Ovary (tissue), 7 donors: ENCODE measurements at regions not wholly inside any gene's neighbourhood (a gene's known extent, or its start where the extent isn't known, plus 50 kb on each side); places are given as distances from the start of the nearest gene placed in this dataset.

ENCODE experiments used
- DNase-seq, 5 donors: peaks; one replicate each; pipeline ENCODE4 v3.0.0-alpha.2; 2019 to 2020
- H3K27ac ChIP-seq, 2 donors: fragments of 200-600 bp; one replicate each; pipeline versions ENCODE4 v1.5.1 to v1.8.0; 2019 to 2022
- H3K27me3 ChIP-seq: fragments of 200-600 bp; one replicate; pipeline ENCODE4 v1.8.0; 2022
- H3K36me3 ChIP-seq: fragments of 200-600 bp; sonication (generic); one replicate; pipeline ENCODE4 v1.5.1; 2019
- H3K4me1 ChIP-seq: one replicate; pipeline ENCODE4 v1.8.1; 2013; ENCODE audit warnings: mild to moderate bottlenecking, moderate library complexity; ENCODE audit not compliant: insufficient read depth
- H3K4me3 ChIP-seq: fragments of 200-600 bp; sonication (generic); one replicate; pipeline ENCODE4 v1.5.1; 2017
- H3K9me3 ChIP-seq, 2 donors: fragments of 200-600 bp in 1 of 2; sonication (generic) in 1 of 2; one replicate each; pipeline versions ENCODE4 v1.5.1 to v1.8.1; 2013 to 2019; ENCODE audit warnings: mild to moderate bottlenecking in 1 of 2, moderate library complexity in 1 of 2
- EP300 ChIP-seq: sonication (generic); formaldehyde crosslinking; IDR thresholded peaks from one replicate; pipeline ENCODE4 v1.6.1; 2017; ENCODE audit warnings: antibody characterized with exemption
- POLR2A ChIP-seq: fragments of 450-650 bp; IDR thresholded peaks from one replicate; pipeline ENCODE4 v1.6.1; 2017; ENCODE audit warnings: antibody characterized with exemption, mild to moderate bottlenecking, moderate library complexity
- WGBS, 3 donors: extraction: QIAGEN DNeasy Blood & Tissue Kit in 1 of 3; methylation state at CpG; one replicate each; pipeline versions ENCODE4 v1.1.5 to v1.1.7; 2013 to 2017; 5-methylcytosine and 5-hydroxymethylcytosine counted together
- intact Hi-C, 4 donors: fragments of 100-400 bp; cut with DNase I; formaldehyde crosslinking; loops; one replicate each; pipeline versions ENCODE4 v1.11.0 to v1.15.1; 2022 to 2023
- TF ChIP-seq, protein P1 (sequence below), 3 donors: fragments of 450-650 bp in 2 of 3; fragments of 200-600 bp in 1 of 3; IDR thresholded peaks; one replicate each; pipeline versions ENCODE4 v1.5.1 to v1.8.0; 2016 to 2022; ENCODE audit warnings: antibody characterized with exemption in 3 of 3, mild to moderate bottlenecking in 1 of 3
- donor health status: DM: no; HTN: no; CAD: no; lungs with moderate emphysema.
- donor health status: DM: no; HTN: no; CAD: no.
- donor health status: Bipolar disorder and iron deficiency.
- donor health status: DM: no; HTN: no; CAD: no.
- donor health status: DM: yes; HTN: yes; CAD: no.

DNA sequence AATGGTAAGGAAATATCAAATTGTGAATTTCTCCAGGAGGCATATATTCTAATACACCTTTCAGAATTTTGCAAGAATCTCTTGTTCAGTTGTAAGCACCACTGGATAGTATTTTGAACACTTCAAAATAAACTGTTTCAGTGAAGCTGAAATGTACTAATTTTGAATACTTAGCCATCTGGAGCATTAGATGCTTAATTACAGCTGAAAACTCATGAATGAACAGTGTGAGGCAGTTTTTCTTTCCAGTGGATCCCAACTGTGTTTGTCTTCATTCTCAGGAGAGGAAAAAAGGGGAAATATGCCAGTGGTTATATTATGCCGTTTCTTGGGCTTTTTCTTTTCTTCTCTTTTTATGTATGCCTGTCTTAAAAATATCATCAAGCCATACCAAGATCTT is 306.0 kb upstream of the SEMA6A start:
- Histone ChIP-seq H3K27ac (no peak overlapping the region), H3K4me3 (no peak overlapping the region), H3K36me3 (no peaks in the 10 kb centered on the region), H3K4me1 (no peaks in the 10 kb centered on the region), H3K9me3 (no peaks in the 10 kb centered on the region), H3K27me3 (no peaks in the 10 kb centered on the region)
- no peak for TF ChIP-seq EP300
- TF ChIP-seq POLR2A, result no peak
- TF ChIP-seq, protein P1, sequence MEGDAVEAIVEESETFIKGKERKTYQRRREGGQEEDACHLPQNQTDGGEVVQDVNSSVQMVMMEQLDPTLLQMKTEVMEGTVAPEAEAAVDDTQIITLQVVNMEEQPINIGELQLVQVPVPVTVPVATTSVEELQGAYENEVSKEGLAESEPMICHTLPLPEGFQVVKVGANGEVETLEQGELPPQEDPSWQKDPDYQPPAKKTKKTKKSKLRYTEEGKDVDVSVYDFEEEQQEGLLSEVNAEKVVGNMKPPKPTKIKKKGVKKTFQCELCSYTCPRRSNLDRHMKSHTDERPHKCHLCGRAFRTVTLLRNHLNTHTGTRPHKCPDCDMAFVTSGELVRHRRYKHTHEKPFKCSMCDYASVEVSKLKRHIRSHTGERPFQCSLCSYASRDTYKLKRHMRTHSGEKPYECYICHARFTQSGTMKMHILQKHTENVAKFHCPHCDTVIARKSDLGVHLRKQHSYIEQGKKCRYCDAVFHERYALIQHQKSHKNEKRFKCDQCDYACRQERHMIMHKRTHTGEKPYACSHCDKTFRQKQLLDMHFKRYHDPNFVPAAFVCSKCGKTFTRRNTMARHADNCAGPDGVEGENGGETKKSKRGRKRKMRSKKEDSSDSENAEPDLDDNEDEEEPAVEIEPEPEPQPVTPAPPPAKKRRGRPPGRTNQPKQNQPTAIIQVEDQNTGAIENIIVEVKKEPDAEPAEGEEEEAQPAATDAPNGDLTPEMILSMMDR (IDR thresholded peaks at IDR 0.05), result no peak
- no peak for DNase-seq
- WGBS, 3 donors, result 81 to 86% (median 84%) methylated on average over 1 of the region's 1 CpG
- intact Hi-C loops, result no loop called here

DNA sequence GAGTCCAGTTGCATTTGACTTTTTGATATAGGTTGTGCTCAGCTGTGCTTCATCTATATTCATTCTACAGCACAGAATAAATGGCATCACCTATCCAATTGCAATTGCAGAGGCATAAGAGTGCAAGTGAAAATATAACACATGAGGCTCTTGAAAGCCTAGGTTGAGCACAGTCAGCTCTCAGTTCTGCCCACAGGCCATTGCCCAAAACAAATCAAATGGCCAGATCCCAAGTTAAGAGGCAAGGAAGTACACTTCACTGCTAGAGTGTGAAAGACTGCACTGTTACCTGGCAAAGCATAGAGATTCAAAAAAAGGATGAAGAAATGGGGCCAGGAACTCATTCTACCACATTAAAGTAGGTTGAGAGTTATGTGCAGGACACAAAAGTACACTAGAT is 305.5 kb upstream of the SEMA6A start:
- intact Hi-C loops, result no loop called here
- Histone ChIP-seq H3K4me3 (no peak overlapping the region), H3K27me3 (no peaks in the 10 kb centered on the region), H3K9me3 (no peaks in the 10 kb centered on the region), H3K27ac (no peak overlapping the region), H3K4me1 (no peaks in the 10 kb centered on the region), H3K36me3 (no peaks in the 10 kb centered on the region)
- no peak for DNase-seq
- TF ChIP-seq EP300, result no peak
- no peak for TF ChIP-seq POLR2A
- TF ChIP-seq, protein P1 (IDR thresholded peaks at IDR 0.05), result no peak

DNA sequence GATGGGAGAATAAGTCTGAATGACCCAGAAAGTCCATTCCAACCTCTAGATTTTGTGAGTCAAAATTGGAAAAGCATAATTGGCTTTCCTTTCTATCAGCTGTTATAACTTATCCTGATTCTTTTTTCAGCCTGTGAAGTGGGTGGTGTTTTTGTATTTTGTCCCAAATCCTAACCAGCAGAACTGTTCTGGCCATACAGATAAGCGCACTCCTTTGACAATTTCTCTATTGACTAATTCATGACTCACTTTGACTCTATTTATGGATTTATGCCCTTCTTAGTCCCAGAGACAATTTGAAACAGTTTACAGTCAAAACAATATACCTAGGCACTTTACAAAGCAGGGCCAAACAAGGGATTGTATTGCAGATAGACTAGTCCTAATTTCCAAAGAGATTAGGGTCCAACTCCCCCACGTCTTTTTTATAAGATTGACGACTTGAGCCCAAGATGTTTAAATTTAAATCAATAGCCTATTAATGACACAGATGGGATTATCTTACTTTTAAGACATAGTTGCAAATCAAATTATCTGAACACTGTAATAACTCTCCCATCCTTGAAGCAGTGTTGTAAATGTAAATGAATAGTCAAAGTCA is 301.7 kb upstream of the SEMA6A start:
- H3K4me3 ChIP-seq, result no peak overlapping the region
- no peaks in the 10 kb centered on the region for H3K27me3 ChIP-seq

DNA sequence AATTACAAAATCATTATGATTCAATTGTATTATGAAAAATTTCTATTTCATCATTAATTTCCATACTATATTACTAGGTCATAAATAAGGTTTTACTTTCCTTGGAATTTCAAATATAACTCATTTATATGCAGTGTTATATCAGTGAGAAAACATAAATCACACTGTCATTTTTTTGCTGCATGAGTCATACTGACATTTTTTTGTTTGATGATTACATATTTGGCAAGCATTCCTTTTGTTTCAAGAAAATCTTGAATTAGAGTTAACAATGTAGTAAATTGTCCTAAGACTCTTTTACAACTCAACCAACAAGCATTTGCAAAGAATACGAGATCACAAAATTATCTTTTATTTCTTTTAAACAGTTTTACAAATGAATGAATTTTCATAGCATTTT is 298.4 kb upstream of the SEMA6A start:
- no peak overlapping the region for H3K27ac ChIP-seq
- H3K4me1 ChIP-seq, result no peaks in the 10 kb centered on the region
- DNase-seq, result no peak
- no peak overlapping the region for H3K4me3 ChIP-seq
- no peak for TF ChIP-seq EP300
- TF ChIP-seq POLR2A, result no peak
- TF ChIP-seq, protein P1 (IDR thresholded peaks at IDR 0.05), result no peak
- H3K27me3 ChIP-seq, result no peaks in the 10 kb centered on the region
- no peaks in the 10 kb centered on the region for H3K9me3 ChIP-seq
- H3K36me3 ChIP-seq, result no peaks in the 10 kb centered on the region
- intact Hi-C loops, result no loop called here
- WGBS, 3 donors, result 37 to 45% (median 39%) methylated on average over 1 of the region's 1 CpG

More for the DNA sequence above, 301.7 kb upstream of the SEMA6A start:
- Histone ChIP-seq H3K4me1 (no peaks in the 10 kb centered on the region), H3K27ac (no peak overlapping the region), H3K9me3 (no peaks in the 10 kb centered on the region), H3K36me3 (no peaks in the 10 kb centered on the region)
- TF ChIP-seq POLR2A (no peak), EP300 (no peak)
- TF ChIP-seq, protein P1 (IDR thresholded peaks at IDR 0.05), result no peak
- intact Hi-C loops, result no loop called here
- 76 to 81% (median 77%) methylated on average over 3 of the region's 3 CpGs for WGBS, 3 donors
- DNase-seq, result no peak
